Adrenal gland (tissue), 5 donors: ENCODE measurements at regions not wholly inside any gene's neighbourhood (a gene's known extent, or its start where the extent isn't known, plus 50 kb on each side); places are given as distances from the start of the nearest gene placed in this dataset.
"Not testable (repeated sequence)": the region's sequence is repeated elsewhere in the genome, so short reads cannot be mapped to it uniquely, and the experiment has no call there.

Experiments
- POLR2A ChIP-seq, 2 donors: fragments of 450-650 bp; IDR thresholded peaks; one replicate each; pipeline ENCODE4 v1.6.1; 2017; ENCODE audit warnings: antibody characterized with exemption in 2 of 2, mild to moderate bottlenecking in 2 of 2, moderate library complexity in 1 of 2
- TF ChIP-seq, protein P1 (sequence below), 6 experiments: fragments of 450-650 bp in 4 of 6; fragments of 200-600 bp in 2 of 6; sonication (generic) in 1 of 6; IDR thresholded peaks; 1 replicate in 5 of 6; 2 replicates in 1 of 6; pipeline versions ENCODE4 v1.5.1 to v1.8.0; 2016 to 2021; ENCODE audit warnings: antibody characterized with exemption in 6 of 6, mild to moderate bottlenecking in 2 of 6, moderate library complexity in 1 of 6
- donor health status: DM: no; HTN: no; CAD: no.

DNA sequence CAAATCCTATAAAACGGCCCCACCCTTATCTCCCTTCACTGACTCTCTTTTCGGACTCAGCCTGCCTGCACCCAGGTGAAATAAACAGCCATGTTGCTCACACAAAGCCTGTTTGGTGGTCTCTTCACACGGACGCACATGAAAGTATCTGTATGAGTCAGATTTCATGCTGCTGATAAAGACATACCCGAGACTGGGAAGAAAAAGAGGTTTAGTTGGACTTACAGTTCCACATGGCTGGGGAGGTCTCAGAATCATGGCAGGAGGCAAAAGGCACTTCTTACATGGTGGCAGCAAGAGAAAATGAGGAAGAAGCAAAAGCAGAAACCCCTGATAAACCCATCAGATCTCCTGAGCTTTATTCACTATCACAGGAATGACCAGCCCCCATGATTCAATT is 249.3 kb upstream of the SPTLC3 start:
- not testable (repeated sequence) for TF ChIP-seq POLR2A (IDR thresholded peaks at IDR 0.05)
- TF ChIP-seq, protein P1, sequence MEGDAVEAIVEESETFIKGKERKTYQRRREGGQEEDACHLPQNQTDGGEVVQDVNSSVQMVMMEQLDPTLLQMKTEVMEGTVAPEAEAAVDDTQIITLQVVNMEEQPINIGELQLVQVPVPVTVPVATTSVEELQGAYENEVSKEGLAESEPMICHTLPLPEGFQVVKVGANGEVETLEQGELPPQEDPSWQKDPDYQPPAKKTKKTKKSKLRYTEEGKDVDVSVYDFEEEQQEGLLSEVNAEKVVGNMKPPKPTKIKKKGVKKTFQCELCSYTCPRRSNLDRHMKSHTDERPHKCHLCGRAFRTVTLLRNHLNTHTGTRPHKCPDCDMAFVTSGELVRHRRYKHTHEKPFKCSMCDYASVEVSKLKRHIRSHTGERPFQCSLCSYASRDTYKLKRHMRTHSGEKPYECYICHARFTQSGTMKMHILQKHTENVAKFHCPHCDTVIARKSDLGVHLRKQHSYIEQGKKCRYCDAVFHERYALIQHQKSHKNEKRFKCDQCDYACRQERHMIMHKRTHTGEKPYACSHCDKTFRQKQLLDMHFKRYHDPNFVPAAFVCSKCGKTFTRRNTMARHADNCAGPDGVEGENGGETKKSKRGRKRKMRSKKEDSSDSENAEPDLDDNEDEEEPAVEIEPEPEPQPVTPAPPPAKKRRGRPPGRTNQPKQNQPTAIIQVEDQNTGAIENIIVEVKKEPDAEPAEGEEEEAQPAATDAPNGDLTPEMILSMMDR (IDR thresholded peaks at IDR 0.05) = not testable (repeated sequence)
